Neutrophil (primary cell): ENCODE measurements at regions not wholly inside any gene's neighbourhood (a gene's known extent, or its start where the extent isn't known, plus 50 kb on each side); places are given as distances from the start of the nearest gene placed in this dataset.

ENCODE experiments used
- H3K27ac ChIP-seq: fragments of 200-600 bp; sonication (generic); 2 replicates; pipeline ENCODE4 v1.5.1; 2016; ENCODE audit warnings: mild to moderate bottlenecking, moderate library complexity
- H3K27me3 ChIP-seq: fragments of 200-600 bp; sonication (generic); 2 replicates; pipeline ENCODE4 v1.6.0; 2016; ENCODE audit warnings: mild to moderate bottlenecking
- H3K36me3 ChIP-seq: fragments of 200-600 bp; sonication (generic); 2 replicates; pipeline ENCODE4 v1.5.1; 2017
- H3K4me1 ChIP-seq, 2 experiments: fragments of 200-600 bp in 1 of 2; sonication (generic) in 1 of 2; 1 replicate in 1 of 2; 2 replicates in 1 of 2; pipeline versions ENCODE4 v1.5.1 to v1.6.1; 2013 to 2016; ENCODE audit warnings: low read depth in 1 of 2, low read length in 1 of 2, mild to moderate bottlenecking in 1 of 2, moderate library complexity in 1 of 2; ENCODE audit not compliant: control insufficient read depth in 1 of 2, insufficient read depth in 1 of 2
- H3K4me3 ChIP-seq, 2 experiments: fragments of 200-600 bp in 1 of 2; sonication (generic) in 1 of 2; 1 replicate in 1 of 2; 2 replicates in 1 of 2; pipeline ENCODE4 v1.5.1; 2013 to 2016; ENCODE audit warnings: low read depth in 1 of 2, low read length in 1 of 2, mild to moderate bottlenecking in 1 of 2, moderate library complexity in 1 of 2
- H3K9me3 ChIP-seq: fragments of 200-600 bp; sonication (generic); 2 replicates; pipeline ENCODE4 v1.5.1; 2016
- TF ChIP-seq, protein P1 (sequence below): fragments of 200-600 bp; sonication (generic); IDR thresholded peaks from 2 replicates; pipeline ENCODE4 v1.5.1; 2016; ENCODE audit warnings: antibody characterized with exemption

DNA sequence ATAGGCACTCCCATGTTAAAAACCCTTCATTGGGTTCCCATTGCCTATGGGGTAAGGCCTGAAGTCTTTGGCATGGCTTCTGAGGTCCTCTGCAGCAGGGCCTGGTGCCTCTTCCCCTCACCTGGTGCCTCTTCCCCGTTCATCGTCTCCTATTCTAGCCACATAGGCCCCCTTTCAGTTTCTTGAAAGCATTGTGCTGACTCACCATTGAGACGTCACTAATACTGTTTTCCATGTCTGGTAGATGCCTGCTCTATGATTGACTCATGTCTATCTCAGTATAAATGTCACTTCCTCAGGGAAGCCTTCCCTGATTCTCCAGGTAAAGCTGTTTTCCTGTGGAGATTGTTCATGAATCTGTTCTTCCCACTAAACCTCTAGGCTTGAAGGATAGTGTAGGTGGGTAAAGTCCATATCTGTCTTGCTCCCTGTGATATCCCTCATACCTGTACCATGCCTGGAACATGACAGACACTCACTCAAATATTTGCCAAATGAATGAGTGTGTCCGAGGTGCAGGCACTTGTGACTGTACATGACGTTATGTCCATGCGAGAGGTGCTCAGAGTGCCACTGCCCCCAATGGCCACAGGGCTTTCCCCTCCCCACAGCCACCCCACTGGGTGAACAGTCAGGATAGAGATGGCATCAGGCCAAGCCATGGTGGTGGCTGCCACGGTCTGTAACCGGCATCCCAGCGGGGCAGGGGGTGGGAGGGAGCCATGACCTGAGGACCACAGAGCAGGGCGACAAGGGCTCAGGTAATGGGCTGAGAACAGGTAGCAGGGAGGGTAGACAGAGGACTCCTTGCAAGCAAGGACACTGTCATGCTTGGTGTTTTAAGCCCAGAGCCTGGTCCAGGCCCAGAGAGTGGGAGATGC lies 85.2 kb upstream of the FAM20A start:
- TF ChIP-seq, protein P1, sequence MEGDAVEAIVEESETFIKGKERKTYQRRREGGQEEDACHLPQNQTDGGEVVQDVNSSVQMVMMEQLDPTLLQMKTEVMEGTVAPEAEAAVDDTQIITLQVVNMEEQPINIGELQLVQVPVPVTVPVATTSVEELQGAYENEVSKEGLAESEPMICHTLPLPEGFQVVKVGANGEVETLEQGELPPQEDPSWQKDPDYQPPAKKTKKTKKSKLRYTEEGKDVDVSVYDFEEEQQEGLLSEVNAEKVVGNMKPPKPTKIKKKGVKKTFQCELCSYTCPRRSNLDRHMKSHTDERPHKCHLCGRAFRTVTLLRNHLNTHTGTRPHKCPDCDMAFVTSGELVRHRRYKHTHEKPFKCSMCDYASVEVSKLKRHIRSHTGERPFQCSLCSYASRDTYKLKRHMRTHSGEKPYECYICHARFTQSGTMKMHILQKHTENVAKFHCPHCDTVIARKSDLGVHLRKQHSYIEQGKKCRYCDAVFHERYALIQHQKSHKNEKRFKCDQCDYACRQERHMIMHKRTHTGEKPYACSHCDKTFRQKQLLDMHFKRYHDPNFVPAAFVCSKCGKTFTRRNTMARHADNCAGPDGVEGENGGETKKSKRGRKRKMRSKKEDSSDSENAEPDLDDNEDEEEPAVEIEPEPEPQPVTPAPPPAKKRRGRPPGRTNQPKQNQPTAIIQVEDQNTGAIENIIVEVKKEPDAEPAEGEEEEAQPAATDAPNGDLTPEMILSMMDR: no peak
- no peaks in the 10 kb centered on the region for H3K36me3 ChIP-seq
- no peaks in the 10 kb centered on the region for H3K4me1 ChIP-seq
- no peaks in the 10 kb centered on the region for H3K9me3 ChIP-seq
- no peak overlapping the region for H3K27ac ChIP-seq
- H3K27me3 ChIP-seq: peaks cover 5% of the 10 kb centered on the region
- H3K4me3 ChIP-seq: no peak overlapping the region

GRCh38 chr17:68684949-68685357 lies 83.8 kb upstream of the FAM20A start:
- Histone ChIP-seq H3K27me3 (no peaks in the 10 kb centered on the region), H3K4me1 (no peaks in the 10 kb centered on the region), H3K27ac (no peak overlapping the region), H3K36me3 (no peaks in the 10 kb centered on the region), H3K9me3 (no peaks in the 10 kb centered on the region), H3K4me3 (no peak overlapping the region)
- TF ChIP-seq, protein P1: no peak

DNA sequence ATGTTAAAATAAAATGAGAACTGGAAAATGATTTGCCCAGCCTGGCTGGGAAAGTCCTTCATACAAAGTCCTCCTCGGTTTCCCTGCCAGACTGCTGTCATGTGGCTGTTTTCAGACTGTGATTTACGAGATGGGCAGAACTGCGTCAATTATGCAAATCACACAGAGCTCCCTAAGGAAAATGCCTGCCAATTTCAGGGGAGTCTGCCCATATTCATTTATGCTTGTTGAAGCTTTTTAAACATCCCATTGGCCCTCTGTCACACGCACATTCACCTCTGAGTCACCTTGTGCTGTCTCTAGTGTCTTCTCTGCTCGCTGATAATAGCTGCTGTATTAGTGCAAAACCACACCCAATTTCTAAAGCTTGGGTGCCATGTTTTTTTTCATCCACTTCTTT lies 81.7 kb upstream of the FAM20A start:
- no peaks in the 10 kb centered on the region for H3K36me3 ChIP-seq
- H3K27me3 ChIP-seq: no peaks in the 10 kb centered on the region
- H3K27ac ChIP-seq: no peak overlapping the region
- TF ChIP-seq, protein P1: no peak
- no peaks in the 10 kb centered on the region for H3K4me1 ChIP-seq
- H3K4me3 ChIP-seq: no peak overlapping the region
- no peaks in the 10 kb centered on the region for H3K9me3 ChIP-seq

GRCh38 chr17:68679882-68680281 lies 78.7 kb upstream of the FAM20A start:
- TF ChIP-seq, protein P1: no peak
- H3K27me3 ChIP-seq: peaks cover 2% of the 10 kb centered on the region
- no peaks in the 10 kb centered on the region for H3K36me3 ChIP-seq
- no peak overlapping the region for H3K4me3 ChIP-seq
- no peak overlapping the region for H3K27ac ChIP-seq
- no peaks in the 10 kb centered on the region for H3K9me3 ChIP-seq
- no peaks in the 10 kb centered on the region for H3K4me1 ChIP-seq

DNA sequence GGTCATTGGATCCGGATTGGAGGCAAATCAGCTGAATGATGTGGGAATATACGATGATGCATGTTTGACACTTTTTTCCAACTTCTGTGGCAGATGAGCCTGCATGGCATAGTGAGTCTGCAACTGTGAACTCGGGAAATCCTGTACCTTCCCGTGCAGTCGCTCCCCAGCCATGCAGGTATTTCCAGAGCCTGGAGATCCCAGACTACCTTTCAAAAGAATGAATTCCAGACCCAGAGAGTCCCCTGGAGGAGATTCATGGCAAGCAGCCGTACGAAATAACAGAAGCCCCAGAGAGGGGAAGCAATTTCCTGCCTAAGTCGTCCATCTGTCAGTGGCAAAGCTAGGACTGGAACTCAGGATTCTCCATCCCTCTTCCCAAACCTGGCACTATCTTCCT lies 75.7 kb upstream of the FAM20A start:
- Histone ChIP-seq H3K9me3 (no peaks in the 10 kb centered on the region), H3K4me3 (no peak overlapping the region), H3K4me1 (no peaks in the 10 kb centered on the region), H3K27me3 (peaks cover 16% of the 10 kb centered on the region), H3K27ac (no peak overlapping the region), H3K36me3 (no peaks in the 10 kb centered on the region)
- TF ChIP-seq, protein P1: no peak
